ENCODE measurements at regions not wholly inside any gene's neighbourhood (a gene's known extent, or its start where the extent isn't known, plus 50 kb on each side); places are given as distances from the start of the nearest gene placed in this dataset.

DNA sequence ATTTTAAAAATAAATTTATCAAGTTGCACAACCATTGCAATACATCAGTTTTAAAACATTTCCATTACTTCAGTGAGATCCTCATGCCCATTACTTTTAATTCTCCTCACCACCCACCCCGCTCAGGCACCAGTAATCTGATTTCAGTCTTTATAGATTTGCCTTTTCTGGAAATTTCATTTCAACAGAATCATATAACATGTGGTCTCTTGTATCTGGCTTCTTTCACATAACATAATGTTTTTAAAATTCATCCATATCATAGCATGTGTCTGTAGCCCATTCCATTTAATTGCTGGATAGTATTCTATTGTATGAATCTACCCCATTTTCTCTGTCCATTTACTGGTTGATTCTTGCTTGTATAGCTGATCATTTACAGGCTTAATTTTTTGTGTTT lies 110.3 kb upstream of the TMEM108 start:
- H2BK5ac ChIP-seq (ENCODE audit: low read depth, low read length, poor library complexity) = no peak overlapping the region
- H3K9ac ChIP-seq (ENCODE audit: low read length) = no peak overlapping the region
- H2BK12ac ChIP-seq (ENCODE audit: low read length) = no peak overlapping the region
- no peak overlapping the region for H2AK5ac ChIP-seq (ENCODE audit: low read length)
- no peak for DNase-seq
- no peak overlapping the region for H2BK120ac ChIP-seq (ENCODE audit: insufficient read depth, low read length, poor library complexity)
- no peak overlapping the region for H3K4ac ChIP-seq (ENCODE audit: low read depth, low read length)
- no peak overlapping the region for H4K8ac ChIP-seq (ENCODE audit: low read depth, low read length)
- H3K14ac ChIP-seq (ENCODE audit: low read length) = no peak overlapping the region
- no peaks in the 10 kb centered on the region for H3K27me3 ChIP-seq (ENCODE audit: insufficient read depth, low read length)
- no peaks in the 10 kb centered on the region for H3K79me1 ChIP-seq (ENCODE audit: low read length)
- H3K4me3 ChIP-seq (ENCODE audit: low read depth, low read length) = no peak overlapping the region
- no peak overlapping the region for H3K27ac ChIP-seq (ENCODE audit: low read depth, low read length)
- H3K4me1 ChIP-seq (ENCODE audit: control insufficient read depth in 1 of 2, insufficient read depth in 2 of 2, low read length in 2 of 2) = no peaks in the 10 kb centered on the region
- H4K91ac ChIP-seq (ENCODE audit: low read depth, low read length) = no peak overlapping the region
- no peaks in the 10 kb centered on the region for H3K79me2 ChIP-seq (ENCODE audit: control insufficient read depth, insufficient read depth, low read length, poor library complexity)
- H4K12ac ChIP-seq (ENCODE audit: low read depth, low read length) = no peak overlapping the region
- no peaks in the 10 kb centered on the region for H3K9me3 ChIP-seq (ENCODE audit: insufficient read depth, low read depth, low read length)
- no CpG with 5 or more reads among the region's 1 CpG for WGBS (ENCODE audit: extremely low coverage, insufficient coverage, insufficient read length)
- H3K36me3 ChIP-seq (ENCODE audit: control insufficient read depth in 1 of 2, insufficient read depth in 2 of 2, low read length in 2 of 2) = no peaks in the 10 kb centered on the region
- H3K18ac ChIP-seq (ENCODE audit: low read length) = no peak overlapping the region
- H3K4me2 ChIP-seq (ENCODE audit: low read length) = no peak overlapping the region
- H2AFZ ChIP-seq (ENCODE audit: insufficient read depth, low read length, poor library complexity) = no peak overlapping the region
- no peak overlapping the region for H3K23ac ChIP-seq (ENCODE audit: low read length)

GRCh38 chr3:132926098-132926497 lies 112.1 kb upstream of the TMEM108 start:
- Histone ChIP-seq H3K79me2 (ENCODE audit: control insufficient read depth, insufficient read depth, low read length, poor library complexity) (no peaks in the 10 kb centered on the region), H3K27ac (ENCODE audit: low read depth, low read length) (no peak overlapping the region), H2AK5ac (ENCODE audit: low read length) (no peak overlapping the region), H3K9ac (ENCODE audit: low read length) (no peak overlapping the region), H4K12ac (ENCODE audit: low read depth, low read length) (no peak overlapping the region), H3K4me2 (ENCODE audit: low read length) (no peak overlapping the region), H3K36me3 (ENCODE audit: control insufficient read depth in 1 of 2, insufficient read depth in 2 of 2, low read length in 2 of 2) (no peaks in the 10 kb centered on the region), H3K79me1 (ENCODE audit: low read length) (no peaks in the 10 kb centered on the region), H3K4me3 (ENCODE audit: low read depth, low read length) (no peak overlapping the region), H3K9me3 (ENCODE audit: insufficient read depth, low read depth, low read length) (no peaks in the 10 kb centered on the region), H3K4ac (ENCODE audit: low read depth, low read length) (no peak overlapping the region), H2BK120ac (ENCODE audit: insufficient read depth, low read length, poor library complexity) (no peak overlapping the region), H4K91ac (ENCODE audit: low read depth, low read length) (no peak overlapping the region), H3K18ac (ENCODE audit: low read length) (no peak overlapping the region), H3K27me3 (ENCODE audit: insufficient read depth, low read length) (no peaks in the 10 kb centered on the region), H2AFZ (ENCODE audit: insufficient read depth, low read length, poor library complexity) (no peak overlapping the region), H3K23ac (ENCODE audit: low read length) (no peak overlapping the region), H4K8ac (ENCODE audit: low read depth, low read length) (no peak overlapping the region), H2BK5ac (ENCODE audit: low read depth, low read length, poor library complexity) (no peak overlapping the region), H2BK12ac (ENCODE audit: low read length) (no peak overlapping the region), H3K14ac (ENCODE audit: low read length) (no peak overlapping the region), H3K4me1 (ENCODE audit: control insufficient read depth in 1 of 2, insufficient read depth in 2 of 2, low read length in 2 of 2) (no peaks in the 10 kb centered on the region)
- DNase-seq = no peak
- no CpG with 5 or more reads among the region's 2 CpGs for WGBS (ENCODE audit: extremely low coverage, insufficient coverage, insufficient read length)

- H3K27me3 ChIP-seq (ENCODE audit: insufficient read depth, low read length) = no peaks in the 10 kb centered on the region
- H3K23ac ChIP-seq (ENCODE audit: low read length) = no peak overlapping the region
- no peak overlapping the region for H2AK5ac ChIP-seq (ENCODE audit: low read length)
- no peak overlapping the region for H3K4me3 ChIP-seq (ENCODE audit: low read depth, low read length)
- H3K9me3 ChIP-seq (ENCODE audit: insufficient read depth, low read depth, low read length) = no peaks in the 10 kb centered on the region
- no peaks in the 10 kb centered on the region for H3K79me1 ChIP-seq (ENCODE audit: low read length)
- no peak overlapping the region for H4K8ac ChIP-seq (ENCODE audit: low read depth, low read length)
- H2AFZ ChIP-seq (ENCODE audit: insufficient read depth, low read length, poor library complexity) = no peak overlapping the region
- H2BK120ac ChIP-seq (ENCODE audit: insufficient read depth, low read length, poor library complexity) = no peak overlapping the region
- H3K4me1 ChIP-seq (ENCODE audit: control insufficient read depth in 1 of 2, insufficient read depth in 2 of 2, low read length in 2 of 2) = no peaks in the 10 kb centered on the region
- H3K18ac ChIP-seq (ENCODE audit: low read length) = no peak overlapping the region
- no peak overlapping the region for H3K4ac ChIP-seq (ENCODE audit: low read depth, low read length)
- H3K9ac ChIP-seq (ENCODE audit: low read length) = no peak overlapping the region
- no peaks in the 10 kb centered on the region for H3K79me2 ChIP-seq (ENCODE audit: control insufficient read depth, insufficient read depth, low read length, poor library complexity)
- no peaks in the 10 kb centered on the region for H3K36me3 ChIP-seq (ENCODE audit: control insufficient read depth in 1 of 2, insufficient read depth in 2 of 2, low read length in 2 of 2)
- H2BK5ac ChIP-seq (ENCODE audit: low read depth, low read length, poor library complexity) = no peak overlapping the region
- H3K4me2 ChIP-seq (ENCODE audit: low read length) = no peak overlapping the region
- WGBS (ENCODE audit: extremely low coverage, insufficient coverage, insufficient read length) = no CpG with 5 or more reads among the region's 4 CpGs
- DNase-seq = no peak
- H3K14ac ChIP-seq (ENCODE audit: low read length) = no peak overlapping the region
- H3K27ac ChIP-seq (ENCODE audit: low read depth, low read length) = no peak overlapping the region
- no peak overlapping the region for H4K91ac ChIP-seq (ENCODE audit: low read depth, low read length)
- H2BK12ac ChIP-seq (ENCODE audit: low read length) = no peak overlapping the region
- no peak overlapping the region for H4K12ac ChIP-seq (ENCODE audit: low read depth, low read length)
Measured at GRCh38 chr3:132925256-132925930, 112.8 kb upstream of the TMEM108 start.

DNA sequence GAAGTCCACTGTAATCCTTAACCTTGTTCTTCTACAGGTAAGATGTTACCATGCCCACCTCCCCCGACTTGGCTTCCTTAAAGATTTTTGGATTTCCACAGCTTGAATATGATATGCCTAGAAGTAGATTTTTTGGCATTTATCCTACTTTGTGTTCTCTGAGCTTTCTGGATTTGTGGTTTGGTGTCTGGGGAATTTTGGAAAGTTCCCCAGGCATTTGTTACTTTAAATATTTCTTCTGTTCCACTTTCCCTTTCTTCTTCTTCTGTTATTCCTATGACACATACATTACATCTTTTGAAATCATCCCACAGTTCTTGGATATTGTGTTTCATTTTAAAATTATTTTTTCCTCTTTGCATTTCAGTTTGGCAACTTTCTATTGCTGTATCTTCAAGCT lies 122.1 kb upstream of the TMEM108 start:
- Histone ChIP-seq H3K4ac (ENCODE audit: low read depth, low read length) (no peak overlapping the region), H3K27me3 (ENCODE audit: insufficient read depth, low read length) (no peaks in the 10 kb centered on the region), H3K36me3 (ENCODE audit: control insufficient read depth in 1 of 2, insufficient read depth in 2 of 2, low read length in 2 of 2) (no peaks in the 10 kb centered on the region), H2BK120ac (ENCODE audit: insufficient read depth, low read length, poor library complexity) (no peak overlapping the region), H2BK12ac (ENCODE audit: low read length) (no peak overlapping the region), H3K23ac (ENCODE audit: low read length) (no peak overlapping the region), H3K4me1 (ENCODE audit: control insufficient read depth in 1 of 2, insufficient read depth in 2 of 2, low read length in 2 of 2) (no peaks in the 10 kb centered on the region), H3K79me2 (ENCODE audit: control insufficient read depth, insufficient read depth, low read length, poor library complexity) (no peaks in the 10 kb centered on the region), H3K27ac (ENCODE audit: low read depth, low read length) (no peak overlapping the region), H2AK5ac (ENCODE audit: low read length) (no peak overlapping the region), H3K18ac (ENCODE audit: low read length) (no peak overlapping the region), H3K9me3 (ENCODE audit: insufficient read depth, low read depth, low read length) (no peaks in the 10 kb centered on the region), H3K4me2 (ENCODE audit: low read length) (no peak overlapping the region), H4K8ac (ENCODE audit: low read depth, low read length) (no peak overlapping the region), H4K12ac (ENCODE audit: low read depth, low read length) (no peak overlapping the region), H3K9ac (ENCODE audit: low read length) (no peak overlapping the region), H4K91ac (ENCODE audit: low read depth, low read length) (no peak overlapping the region), H2AFZ (ENCODE audit: insufficient read depth, low read length, poor library complexity) (no peak overlapping the region), H2BK5ac (ENCODE audit: low read depth, low read length, poor library complexity) (no peak overlapping the region), H3K79me1 (ENCODE audit: low read length) (no peaks in the 10 kb centered on the region), H3K4me3 (ENCODE audit: low read depth, low read length) (no peak overlapping the region), H3K14ac (ENCODE audit: low read length) (no peak overlapping the region)
- DNase-seq = no peak
- WGBS (ENCODE audit: extremely low coverage, insufficient coverage, insufficient read length) = no CpG with 5 or more reads among the region's 1 CpG

Data from trophoblast cell (in vitro differentiated cells and primary cell).